Astrocyte of the cerebellum (primary cell): ENCODE measurements at regions not wholly inside any gene's neighbourhood (a gene's known extent, or its start where the extent isn't known, plus 50 kb on each side); places are given as distances from the start of the nearest gene placed in this dataset.

ENCODE experiments used
- DNase-seq: peaks from one replicate; pipeline ENCODE4 v3.0.0-alpha.2; 2011; ENCODE audit warnings: low read depth
- H3K4me3 ChIP-seq: 2 replicates; pipeline ENCODE4 v1.5.1; 2011; ENCODE audit warnings: mild to moderate bottlenecking, low read depth, low read length, moderate library complexity
- CTCF ChIP-seq: IDR thresholded peaks from 2 replicates; pipeline ENCODE4 v1.5.1; 2012; ENCODE audit warnings: low read length, low read depth, moderate library complexity, mild to moderate bottlenecking; ENCODE audit errors: missing control alignments
- in situ Hi-C: cut with HindIII; loops from 2 replicates; pipeline ENCODE4 v1.10.0; 2017; ENCODE audit warnings: low sequenced_read_pairs

GRCh38 chr10:45180946-45181875 lies 134.2 kb downstream of the OR13A1 start:
- no peak for TF ChIP-seq CTCF
- no peak overlapping the region for H3K4me3 ChIP-seq
- in situ Hi-C loops = no loop called here
- DNase-seq = peak; percentile 53

GRCh38 chr10:45183174-45183573 lies 132.2 kb downstream of the OR13A1 start:
- no peak overlapping the region for H3K4me3 ChIP-seq
- in situ Hi-C loops = no loop called here
- no peak for TF ChIP-seq CTCF
- no peak for DNase-seq

- in situ Hi-C loops = no loop called here
- H3K4me3 ChIP-seq = no peak overlapping the region
- DNase-seq = no peak
- no peak for TF ChIP-seq CTCF
Measured at GRCh38 chr10:45197816-45198485, 117.5 kb downstream of the OR13A1 start.

- no peak for DNase-seq
- no peak for TF ChIP-seq CTCF
- in situ Hi-C loops = no loop called here
- no peak overlapping the region for H3K4me3 ChIP-seq
Measured at GRCh38 chr10:45198486-45199204, 116.8 kb downstream of the OR13A1 start.

GRCh38 chr10:45199205-45199740 lies 116.1 kb downstream of the OR13A1 start:
- in situ Hi-C loops = no loop called here
- no peak overlapping the region for H3K4me3 ChIP-seq
- no peak for TF ChIP-seq CTCF
- DNase-seq = no peak

- no peak for DNase-seq
- in situ Hi-C loops = no loop called here
- no peak overlapping the region for H3K4me3 ChIP-seq
- no peak for TF ChIP-seq CTCF
Measured at GRCh38 chr10:45201271-45201670, 114.1 kb downstream of the OR13A1 start.
